ENCODE measurements at regions not wholly inside any gene's neighbourhood (a gene's known extent, or its start where the extent isn't known, plus 50 kb on each side); places are given as distances from the start of the nearest gene placed in this dataset.

- Histone ChIP-seq H4K91ac (ENCODE audit: low read length) (no peak overlapping the region), H3K79me1 (replicated peaks; ENCODE audit: low read length, poor library complexity, severe bottlenecking) (no peaks in the 10 kb centered on the region), H3K18ac (ENCODE audit: low read depth in 1 of 2, low read length in 2 of 2) (no peak overlapping the region), H2BK12ac (ENCODE audit: low read length in 2 of 2) (no peak overlapping the region), H3K4ac (ENCODE audit: low read depth in 1 of 2, low read length in 2 of 2) (no peak overlapping the region), H3K4me1 (ENCODE audit: control insufficient read depth, insufficient read depth, low read depth, low read length) (no peaks in the 10 kb centered on the region), H3K27ac (ENCODE audit: low read length, poor library complexity, severe bottlenecking) (no peak overlapping the region), H3K27me3 (ENCODE audit: control insufficient read depth in 1 of 2, insufficient read depth in 1 of 2, low read length in 2 of 2) (no peaks in the 10 kb centered on the region), H2BK5ac (ENCODE audit: low read depth, low read length, poor library complexity, severe bottlenecking) (no peak overlapping the region), H2AK5ac (ENCODE audit: low read length, severe bottlenecking) (no peak overlapping the region), H2AFZ (ENCODE audit: low read depth, low read length) (no peak overlapping the region), H3K4me3 (ENCODE audit: insufficient read depth in 1 of 2, low read depth in 1 of 2, low read length in 2 of 2) (no peak overlapping the region), H3K36me3 (ENCODE audit: control insufficient read depth in 1 of 2, insufficient read depth in 2 of 2, low read depth in 1 of 2, low read length in 2 of 2) (no peaks in the 10 kb centered on the region), H3K14ac (ENCODE audit: low read length in 2 of 2) (no peak overlapping the region), H3K4me2 (ENCODE audit: low read length, poor library complexity, severe bottlenecking) (no peak overlapping the region), H4K8ac (ENCODE audit: low read length) (no peak overlapping the region), H2BK15ac (ENCODE audit: low read depth, poor library complexity, severe bottlenecking) (no peak overlapping the region), H2BK120ac (ENCODE audit: low read depth, low read length) (no peak overlapping the region), H3K23ac (ENCODE audit: low read length in 2 of 2) (no peak overlapping the region), H3K9me3 (ENCODE audit: control insufficient read depth, low read length) (no peaks in the 10 kb centered on the region), H3K9ac (ENCODE audit: low read length) (no peak overlapping the region)
- no peak for DNase-seq
- WGBS, result 40% methylated on average over 3 of the region's 3 CpGs
Observed at GRCh38 chr1:166322470-166322869, 155.7 kb upstream of the FAM78B start.

GRCh38 chr1:166327886-166328285 is 161.1 kb upstream of the FAM78B start:
- Histone ChIP-seq H3K9ac (ENCODE audit: low read length) (no peak overlapping the region), H3K4me1 (ENCODE audit: control insufficient read depth, insufficient read depth, low read depth, low read length) (no peaks in the 10 kb centered on the region), H3K18ac (ENCODE audit: low read depth in 1 of 2, low read length in 2 of 2) (no peak overlapping the region), H2BK5ac (ENCODE audit: low read depth, low read length, poor library complexity, severe bottlenecking) (no peak overlapping the region), H3K4ac (ENCODE audit: low read depth in 1 of 2, low read length in 2 of 2) (no peak overlapping the region), H3K4me3 (ENCODE audit: insufficient read depth in 1 of 2, low read depth in 1 of 2, low read length in 2 of 2) (no peak overlapping the region), H3K36me3 (ENCODE audit: control insufficient read depth in 1 of 2, insufficient read depth in 2 of 2, low read depth in 1 of 2, low read length in 2 of 2) (no peaks in the 10 kb centered on the region), H2BK120ac (ENCODE audit: low read depth, low read length) (no peak overlapping the region), H3K9me3 (ENCODE audit: control insufficient read depth, low read length) (no peaks in the 10 kb centered on the region), H4K91ac (ENCODE audit: low read length) (no peak overlapping the region), H3K4me2 (ENCODE audit: low read length, poor library complexity, severe bottlenecking) (no peak overlapping the region), H3K79me1 (replicated peaks; ENCODE audit: low read length, poor library complexity, severe bottlenecking) (no peaks in the 10 kb centered on the region), H3K14ac (ENCODE audit: low read length in 2 of 2) (no peak overlapping the region), H2AK5ac (ENCODE audit: low read length, severe bottlenecking) (no peak overlapping the region), H2BK15ac (ENCODE audit: low read depth, poor library complexity, severe bottlenecking) (no peak overlapping the region), H2AFZ (ENCODE audit: low read depth, low read length) (no peak overlapping the region), H2BK12ac (ENCODE audit: low read length in 2 of 2) (no peak overlapping the region), H3K27me3 (ENCODE audit: control insufficient read depth in 1 of 2, insufficient read depth in 1 of 2, low read length in 2 of 2) (no peaks in the 10 kb centered on the region), H3K23ac (ENCODE audit: low read length in 2 of 2) (no peak overlapping the region), H3K27ac (ENCODE audit: low read length, poor library complexity, severe bottlenecking) (no peak overlapping the region), H4K8ac (ENCODE audit: low read length) (no peak overlapping the region)
- 63% methylated on average over 5 of the region's 5 CpGs for whole genome bisulfite sequencing
- DNase-seq, result no peak

- no peak overlapping the region for H3K4me3 ChIP-seq (ENCODE audit: insufficient read depth in 1 of 2, low read depth in 1 of 2, low read length in 2 of 2)
- H2BK12ac ChIP-seq (ENCODE audit: low read length in 2 of 2), result no peak overlapping the region
- H2AFZ ChIP-seq (ENCODE audit: low read depth, low read length), result no peak overlapping the region
- no peak overlapping the region for H2AK5ac ChIP-seq (ENCODE audit: low read length, severe bottlenecking)
- no peaks in the 10 kb centered on the region for H3K79me1 ChIP-seq (replicated peaks; ENCODE audit: low read length, poor library complexity, severe bottlenecking)
- H3K14ac ChIP-seq (ENCODE audit: low read length in 2 of 2), result no peak overlapping the region
- H2BK15ac ChIP-seq (ENCODE audit: low read depth, poor library complexity, severe bottlenecking), result no peak overlapping the region
- H2BK120ac ChIP-seq (ENCODE audit: low read depth, low read length), result no peak overlapping the region
- WGBS, result no CpG with 5 or more reads among the region's 1 CpG
- H3K36me3 ChIP-seq (ENCODE audit: control insufficient read depth in 1 of 2, insufficient read depth in 2 of 2, low read depth in 1 of 2, low read length in 2 of 2), result no peaks in the 10 kb centered on the region
- no peak overlapping the region for H3K4me2 ChIP-seq (ENCODE audit: low read length, poor library complexity, severe bottlenecking)
- H3K9me3 ChIP-seq (ENCODE audit: control insufficient read depth, low read length), result no peaks in the 10 kb centered on the region
- H3K27ac ChIP-seq (ENCODE audit: low read length, poor library complexity, severe bottlenecking), result no peak overlapping the region
- no peak overlapping the region for H3K18ac ChIP-seq (ENCODE audit: low read depth in 1 of 2, low read length in 2 of 2)
- no peak overlapping the region for H3K4ac ChIP-seq (ENCODE audit: low read depth in 1 of 2, low read length in 2 of 2)
- no peak overlapping the region for H4K8ac ChIP-seq (ENCODE audit: low read length)
- no peak overlapping the region for H2BK5ac ChIP-seq (ENCODE audit: low read depth, low read length, poor library complexity, severe bottlenecking)
- H3K9ac ChIP-seq (ENCODE audit: low read length), result no peak overlapping the region
- H3K23ac ChIP-seq (ENCODE audit: low read length in 2 of 2), result no peak overlapping the region
- DNase-seq, result no peak
- no peaks in the 10 kb centered on the region for H3K4me1 ChIP-seq (ENCODE audit: control insufficient read depth, insufficient read depth, low read depth, low read length)
- H4K91ac ChIP-seq (ENCODE audit: low read length), result no peak overlapping the region
- H3K27me3 ChIP-seq (ENCODE audit: control insufficient read depth in 1 of 2, insufficient read depth in 1 of 2, low read length in 2 of 2), result no peaks in the 10 kb centered on the region
Observed at GRCh38 chr1:166328956-166329355, 162.2 kb upstream of the FAM78B start.

- H3K4me3 ChIP-seq (ENCODE audit: insufficient read depth in 1 of 2, low read depth in 1 of 2, low read length in 2 of 2), result no peak overlapping the region
- no peak overlapping the region for H3K4me2 ChIP-seq (ENCODE audit: low read length, poor library complexity, severe bottlenecking)
- DNase-seq, result no peak
- no peak overlapping the region for H3K27ac ChIP-seq (ENCODE audit: low read length, poor library complexity, severe bottlenecking)
- H3K23ac ChIP-seq (ENCODE audit: low read length in 2 of 2), result no peak overlapping the region
- H3K27me3 ChIP-seq (ENCODE audit: control insufficient read depth in 1 of 2, insufficient read depth in 1 of 2, low read length in 2 of 2), result no peaks in the 10 kb centered on the region
- no peak overlapping the region for H3K9ac ChIP-seq (ENCODE audit: low read length)
- H3K4me1 ChIP-seq (ENCODE audit: control insufficient read depth, insufficient read depth, low read depth, low read length), result no peaks in the 10 kb centered on the region
- no peak overlapping the region for H2BK12ac ChIP-seq (ENCODE audit: low read length in 2 of 2)
- no peak overlapping the region for H2BK15ac ChIP-seq (ENCODE audit: low read depth, poor library complexity, severe bottlenecking)
- H3K14ac ChIP-seq (ENCODE audit: low read length in 2 of 2), result no peak overlapping the region
- H3K36me3 ChIP-seq (ENCODE audit: control insufficient read depth in 1 of 2, insufficient read depth in 2 of 2, low read depth in 1 of 2, low read length in 2 of 2), result no peaks in the 10 kb centered on the region
- H4K91ac ChIP-seq (ENCODE audit: low read length), result no peak overlapping the region
- H3K18ac ChIP-seq (ENCODE audit: low read depth in 1 of 2, low read length in 2 of 2), result no peak overlapping the region
- H4K8ac ChIP-seq (ENCODE audit: low read length), result no peak overlapping the region
- WGBS, result 75% methylated on average over 1 of the region's 1 CpG
- no peak overlapping the region for H2BK120ac ChIP-seq (ENCODE audit: low read depth, low read length)
- H3K9me3 ChIP-seq (ENCODE audit: control insufficient read depth, low read length), result no peaks in the 10 kb centered on the region
- H2AK5ac ChIP-seq (ENCODE audit: low read length, severe bottlenecking), result no peak overlapping the region
- no peak overlapping the region for H3K4ac ChIP-seq (ENCODE audit: low read depth in 1 of 2, low read length in 2 of 2)
- H2BK5ac ChIP-seq (ENCODE audit: low read depth, low read length, poor library complexity, severe bottlenecking), result no peak overlapping the region
- no peaks in the 10 kb centered on the region for H3K79me1 ChIP-seq (replicated peaks; ENCODE audit: low read length, poor library complexity, severe bottlenecking)
- no peak overlapping the region for H2AFZ ChIP-seq (ENCODE audit: low read depth, low read length)
Observed at GRCh38 chr1:166330096-166330495, 163.3 kb upstream of the FAM78B start.

Measured in mesenchymal stem cell (in vitro differentiated cells and primary cell).